Uterus (tissue), 2 donors: ENCODE measurements at regions not wholly inside any gene's neighbourhood (a gene's known extent, or its start where the extent isn't known, plus 50 kb on each side); places are given as distances from the start of the nearest gene placed in this dataset.

Experiments
- POLR2A ChIP-seq, 2 donors: fragments of 450-650 bp; IDR thresholded peaks; one replicate each; pipeline ENCODE4 v1.6.1; 2016; ENCODE audit warnings: antibody characterized with exemption in 2 of 2, mild to moderate bottlenecking in 1 of 2, moderate library complexity in 1 of 2
- TF ChIP-seq, protein P1 (sequence below), 4 experiments: fragments of 200-600 bp in 2 of 4; fragments of 450-650 bp in 2 of 4; sonication (generic) in 2 of 4; IDR thresholded peaks; one replicate each; pipeline ENCODE4 v1.5.1; 2016 to 2019; ENCODE audit warnings: antibody characterized with exemption in 4 of 4, mild to moderate bottlenecking in 2 of 4, moderate library complexity in 1 of 4

DNA sequence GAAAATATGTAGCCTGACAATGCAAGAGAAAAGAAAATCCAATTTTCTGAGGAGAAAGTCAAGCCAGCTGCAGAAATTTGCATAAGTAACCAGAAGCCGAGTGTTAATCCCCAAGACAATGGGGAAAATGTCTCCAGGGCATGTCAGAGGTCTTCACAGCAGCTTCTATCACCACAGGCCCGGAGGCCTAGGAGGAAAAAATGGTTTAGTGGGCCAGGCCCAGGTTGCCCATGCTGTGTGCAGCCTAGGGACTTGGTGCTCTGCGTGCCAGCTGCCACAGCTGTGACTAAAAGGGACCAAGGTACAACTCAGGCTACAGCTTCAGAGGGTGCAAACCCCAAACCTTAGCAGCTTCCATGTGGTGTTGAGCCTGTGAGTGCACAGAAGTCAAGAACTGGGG is 201.2 kb upstream of the SOX2 start:
- TF ChIP-seq, protein P1, sequence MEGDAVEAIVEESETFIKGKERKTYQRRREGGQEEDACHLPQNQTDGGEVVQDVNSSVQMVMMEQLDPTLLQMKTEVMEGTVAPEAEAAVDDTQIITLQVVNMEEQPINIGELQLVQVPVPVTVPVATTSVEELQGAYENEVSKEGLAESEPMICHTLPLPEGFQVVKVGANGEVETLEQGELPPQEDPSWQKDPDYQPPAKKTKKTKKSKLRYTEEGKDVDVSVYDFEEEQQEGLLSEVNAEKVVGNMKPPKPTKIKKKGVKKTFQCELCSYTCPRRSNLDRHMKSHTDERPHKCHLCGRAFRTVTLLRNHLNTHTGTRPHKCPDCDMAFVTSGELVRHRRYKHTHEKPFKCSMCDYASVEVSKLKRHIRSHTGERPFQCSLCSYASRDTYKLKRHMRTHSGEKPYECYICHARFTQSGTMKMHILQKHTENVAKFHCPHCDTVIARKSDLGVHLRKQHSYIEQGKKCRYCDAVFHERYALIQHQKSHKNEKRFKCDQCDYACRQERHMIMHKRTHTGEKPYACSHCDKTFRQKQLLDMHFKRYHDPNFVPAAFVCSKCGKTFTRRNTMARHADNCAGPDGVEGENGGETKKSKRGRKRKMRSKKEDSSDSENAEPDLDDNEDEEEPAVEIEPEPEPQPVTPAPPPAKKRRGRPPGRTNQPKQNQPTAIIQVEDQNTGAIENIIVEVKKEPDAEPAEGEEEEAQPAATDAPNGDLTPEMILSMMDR (IDR thresholded peaks at IDR 0.05) = no peak
- no peak for TF ChIP-seq POLR2A (IDR thresholded peaks at IDR 0.05)
